Activated CD4-positive, alpha-beta T cell treated with anti-CD3 and anti-CD28 coated beads, Interleukin-2, Interleukin-4, amounts not matched to agents 100 ng/mL and 50 ng/mL, durations not matched to agents 16 hours and 8 hours (primary cell): ENCODE measurements at regions not wholly inside any gene's neighbourhood (a gene's known extent, or its start where the extent isn't known, plus 50 kb on each side); places are given as distances from the start of the nearest gene placed in this dataset.

Source experiments
- DNase-seq: peaks from one replicate; pipeline ENCODE4 v3.0.0-alpha.2; 2020; ENCODE audit warnings: low spot score

DNA sequence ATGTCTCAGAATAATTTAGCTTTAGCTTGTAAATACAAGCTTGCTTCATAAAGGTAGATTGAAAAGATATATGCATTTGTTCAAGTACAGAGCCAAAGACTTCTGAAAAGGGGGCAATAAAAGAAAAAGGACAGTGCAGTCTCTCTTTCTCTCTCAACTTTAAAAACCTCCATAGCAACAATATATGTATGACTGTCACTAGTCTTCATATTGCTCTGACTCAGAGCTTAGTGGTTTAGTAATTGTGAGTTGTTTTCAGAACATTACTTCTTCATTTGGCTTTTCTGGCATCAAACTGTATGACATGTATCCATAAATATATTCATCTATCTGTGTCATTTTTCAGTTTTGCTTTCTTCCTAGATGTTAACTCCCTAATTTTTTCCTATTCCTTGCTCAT is 194.6 kb upstream of the KIF2A start:
- no peak for DNase-seq

DNA sequence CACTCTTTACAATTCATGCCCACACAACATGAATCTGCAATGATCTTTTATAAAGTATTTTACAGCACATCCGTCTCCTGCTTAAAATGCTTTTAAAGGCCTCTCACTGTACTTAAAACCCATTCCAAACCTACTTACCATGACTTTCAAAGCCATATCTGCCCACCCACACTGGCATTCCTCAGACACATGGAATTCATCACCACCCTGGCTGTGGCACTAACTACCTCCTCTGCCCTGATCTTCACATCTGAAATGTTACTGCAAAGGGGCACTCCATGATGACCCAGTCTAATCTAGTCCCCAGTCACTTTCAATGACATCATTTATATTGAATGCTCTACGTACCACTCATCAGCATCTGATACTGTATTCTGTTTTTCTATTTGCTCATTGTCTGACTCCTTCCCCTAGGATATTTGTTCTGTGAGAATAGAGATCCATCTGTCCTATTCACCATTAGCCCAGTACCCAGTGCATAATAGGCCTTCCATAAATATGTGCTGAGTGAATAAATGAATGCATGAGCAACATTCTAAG is 193.2 kb upstream of the KIF2A start:
- DNase-seq = no peak

DNA sequence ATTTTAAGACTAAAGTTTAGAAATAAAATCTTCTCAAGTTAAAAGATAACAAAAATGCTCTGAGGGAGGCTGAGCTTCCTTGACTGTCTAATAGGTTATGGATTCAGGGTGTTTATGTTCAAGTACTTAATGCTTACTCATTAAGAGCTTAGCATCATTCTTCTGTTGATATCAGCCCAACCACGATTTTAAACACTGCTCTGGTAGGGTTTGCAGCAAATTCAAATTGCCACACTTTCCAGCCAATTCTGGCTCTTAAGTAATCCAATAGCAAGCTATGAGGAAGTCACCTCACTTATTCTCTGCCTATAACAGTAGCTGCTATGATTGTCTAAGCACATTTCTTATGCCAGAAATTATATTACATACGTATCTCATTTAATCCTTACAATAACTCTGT is 191.0 kb upstream of the KIF2A start:
- DNase-seq = no peak

DNA sequence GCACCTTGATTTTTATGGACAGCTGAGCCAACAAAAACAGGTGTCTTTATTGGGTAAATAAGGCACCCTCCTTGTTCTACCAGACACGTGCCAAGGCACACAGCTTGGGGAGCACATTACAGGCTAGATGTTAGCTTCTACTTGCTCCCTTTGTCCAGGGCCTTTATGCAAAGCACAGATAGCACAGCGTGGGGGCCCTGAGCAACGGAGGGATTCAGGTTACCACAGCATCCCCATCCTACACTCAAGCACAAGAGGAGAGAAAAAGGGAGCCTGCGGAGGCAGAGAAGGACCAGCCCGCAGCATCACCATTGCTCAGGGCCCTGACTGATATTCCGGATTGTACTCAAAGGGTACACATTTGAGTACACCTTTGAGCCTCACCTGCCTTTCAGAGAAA is 181.7 kb upstream of the KIF2A start:
- DNase-seq = no peak

DNA sequence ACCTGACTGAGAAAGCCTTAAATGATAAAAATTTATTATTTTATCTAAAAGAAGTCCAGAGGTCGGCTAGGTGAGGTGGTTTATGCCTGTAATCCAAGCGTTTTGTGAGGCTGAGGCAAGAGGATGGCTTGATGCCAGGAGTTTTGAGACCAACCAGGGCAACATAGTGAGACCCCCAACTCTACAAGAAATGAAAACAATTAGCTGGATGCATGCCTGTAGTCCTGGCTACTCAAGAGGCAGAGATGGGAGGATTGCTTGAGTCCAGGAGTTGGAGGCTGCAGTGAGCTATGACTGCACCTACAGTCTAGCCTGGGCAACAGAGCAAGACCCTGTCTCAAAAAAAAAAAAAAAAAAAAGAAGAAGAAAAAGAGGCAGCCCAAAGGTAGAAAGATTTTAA is 179.9 kb upstream of the KIF2A start:
- no peak for DNase-seq

DNA sequence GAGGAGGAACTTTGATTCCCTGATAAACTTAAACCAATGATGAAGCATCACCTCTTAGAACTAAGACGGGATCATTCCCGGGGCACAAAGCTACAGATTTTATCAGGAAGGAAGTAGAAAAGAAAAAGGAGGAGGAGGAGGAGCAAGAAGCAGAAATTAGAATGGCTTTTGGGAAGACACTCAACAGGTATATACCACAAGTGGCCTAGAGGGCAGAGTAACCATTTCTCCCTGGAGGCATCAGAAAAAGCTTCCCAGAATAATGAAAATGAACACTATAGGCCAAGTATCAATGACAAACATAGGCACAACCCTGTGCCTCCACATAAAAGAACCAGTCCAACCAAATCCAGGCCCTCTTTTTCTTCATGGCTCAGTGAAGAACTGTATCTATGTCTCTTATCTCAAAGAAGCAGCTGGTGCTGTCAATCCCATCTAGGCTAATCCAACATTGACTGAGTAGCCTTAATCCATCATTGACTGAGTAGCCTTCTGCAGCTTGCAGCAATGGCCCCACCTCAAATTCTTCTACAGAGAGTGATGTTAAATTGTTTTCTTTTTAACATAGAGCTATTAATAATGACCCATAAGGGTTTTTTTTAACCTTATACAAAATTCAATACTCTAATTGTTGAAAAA is 178.8 kb upstream of the KIF2A start:
- no peak for DNase-seq

DNA sequence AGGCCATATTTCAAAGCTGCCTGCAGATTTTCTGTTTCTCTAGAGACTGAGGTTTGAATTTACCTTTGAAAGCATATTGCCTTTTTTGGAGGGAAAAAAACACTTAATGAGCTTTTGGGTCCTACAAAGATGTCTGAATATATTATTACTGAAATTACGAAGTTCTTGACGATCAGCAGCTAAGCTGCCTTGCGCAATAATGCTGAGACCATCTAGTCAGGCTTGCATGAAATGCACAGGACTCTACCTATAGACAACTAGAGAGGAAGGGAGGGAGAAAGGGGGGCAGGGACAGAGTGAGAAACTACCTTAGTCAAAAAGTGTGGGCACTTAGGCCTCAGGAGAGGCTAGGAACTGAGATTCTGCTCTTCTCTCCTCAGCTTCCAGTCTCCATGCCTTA is 175.9 kb upstream of the KIF2A start:
- no peak for DNase-seq

DNA sequence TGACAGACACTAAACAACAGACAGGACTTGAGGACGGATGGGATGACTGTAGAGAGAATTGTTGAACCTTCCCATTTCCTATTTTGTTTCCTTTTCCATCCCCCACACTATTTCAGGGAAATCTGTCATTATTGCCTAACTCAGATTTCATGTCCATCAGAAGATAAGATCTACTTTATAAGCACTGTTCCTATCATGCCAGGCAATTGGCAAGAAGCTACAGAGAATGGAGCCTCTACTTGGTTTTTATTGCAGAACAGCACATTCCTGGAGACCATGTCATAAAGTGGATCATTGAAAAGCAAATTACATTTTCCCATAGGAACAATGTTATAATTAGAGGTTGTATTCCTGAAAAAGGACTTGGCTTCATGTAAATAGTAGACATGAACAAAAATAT is 173.7 kb upstream of the KIF2A start:
- no peak for DNase-seq

DNA sequence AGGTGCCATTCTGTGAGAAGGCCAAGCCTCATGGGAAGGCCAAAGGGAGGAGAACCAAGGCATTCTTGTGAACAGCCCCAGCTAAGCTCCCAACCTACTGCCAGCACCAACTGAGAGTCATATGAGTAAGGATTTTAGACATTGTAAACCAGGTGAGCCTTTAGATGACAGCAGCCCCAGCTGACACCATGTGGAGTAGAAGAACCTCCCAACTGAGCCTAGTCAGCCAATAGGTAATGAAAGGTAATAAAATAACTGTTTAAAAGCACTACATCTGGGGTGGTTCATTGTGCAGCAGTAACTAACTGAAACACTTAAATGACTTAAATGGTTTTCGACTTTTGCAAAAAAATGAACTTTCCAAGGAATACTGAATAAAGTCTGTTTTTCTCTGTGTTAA is 172.6 kb upstream of the KIF2A start:
- no peak for DNase-seq

DNA sequence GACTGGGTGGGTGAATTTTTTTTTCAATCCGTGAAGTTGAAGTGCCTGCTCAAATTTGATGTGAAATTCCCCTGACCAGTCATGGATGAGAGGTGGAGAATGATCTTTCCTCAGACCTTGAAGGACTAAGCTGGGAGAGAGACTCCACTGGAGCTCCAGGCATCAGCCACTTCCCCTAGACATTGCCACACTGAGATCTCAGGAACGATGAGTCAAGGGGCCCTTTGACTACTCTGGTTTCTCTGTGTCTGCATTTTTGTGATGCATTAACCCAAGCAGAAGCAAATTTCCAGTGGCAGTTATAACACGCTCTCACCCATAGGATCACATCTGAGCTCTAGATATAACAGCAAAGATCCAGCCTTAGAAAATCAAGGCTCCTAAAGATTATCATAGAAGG is 171.2 kb upstream of the KIF2A start:
- DNase-seq = no peak

DNA sequence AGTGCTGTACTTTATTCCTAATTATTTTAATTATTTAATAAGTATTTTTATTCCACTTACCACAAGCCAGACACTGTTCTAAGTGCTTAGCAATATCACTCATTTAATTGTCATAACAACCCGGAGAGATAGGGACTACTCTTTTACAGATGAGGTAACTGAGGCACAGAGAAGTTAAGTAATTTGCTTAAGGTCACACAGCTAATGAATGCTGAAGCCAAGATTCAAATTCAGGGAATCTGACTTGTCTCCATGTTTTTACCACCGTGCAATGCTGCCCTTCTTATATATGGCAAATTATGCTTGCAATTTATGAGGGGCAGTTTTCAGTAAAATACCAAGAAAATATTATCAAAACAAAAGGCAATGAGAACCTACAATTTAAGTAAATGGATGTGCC is 168.4 kb upstream of the KIF2A start:
- no peak for DNase-seq

DNA sequence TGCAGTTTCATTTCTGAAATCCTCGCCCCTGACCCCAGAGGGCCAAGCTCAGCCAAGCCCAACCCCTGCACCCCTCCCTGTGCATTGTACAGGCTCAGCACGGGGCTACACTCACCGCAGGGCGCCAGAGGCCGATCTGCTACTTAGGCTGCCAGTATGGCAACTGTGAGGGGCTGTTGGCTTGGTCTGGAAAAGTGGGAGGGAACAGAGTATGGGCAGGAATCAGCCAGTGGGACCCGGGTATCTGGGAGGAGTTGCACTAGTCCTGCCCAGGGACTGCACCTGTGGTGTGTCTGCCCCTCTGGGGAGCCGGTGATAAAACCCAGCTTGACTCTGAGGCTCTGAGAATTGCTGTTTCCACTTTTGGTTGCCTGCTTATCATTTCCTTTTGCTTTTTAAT is 167.4 kb upstream of the KIF2A start:
- no peak for DNase-seq

DNA sequence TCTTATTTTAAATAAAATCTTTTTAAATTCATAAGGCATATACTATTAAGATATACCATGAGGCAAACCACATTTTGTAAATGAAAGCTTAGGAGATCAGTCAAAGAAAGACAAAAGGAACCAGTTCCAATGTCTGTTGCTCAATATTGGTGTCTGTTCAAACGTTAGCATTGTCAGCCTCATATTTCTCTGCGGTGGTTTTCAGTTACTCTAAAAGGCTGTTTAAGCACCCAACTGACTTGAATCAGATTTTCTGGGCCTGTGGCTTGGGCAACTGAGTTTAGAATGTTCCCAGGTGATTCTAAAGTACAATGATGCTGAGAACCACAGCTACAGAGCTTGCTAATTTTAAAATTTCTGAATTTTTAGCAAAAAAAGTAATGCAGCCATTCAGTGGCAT is 166.3 kb upstream of the KIF2A start:
- no peak for DNase-seq

DNA sequence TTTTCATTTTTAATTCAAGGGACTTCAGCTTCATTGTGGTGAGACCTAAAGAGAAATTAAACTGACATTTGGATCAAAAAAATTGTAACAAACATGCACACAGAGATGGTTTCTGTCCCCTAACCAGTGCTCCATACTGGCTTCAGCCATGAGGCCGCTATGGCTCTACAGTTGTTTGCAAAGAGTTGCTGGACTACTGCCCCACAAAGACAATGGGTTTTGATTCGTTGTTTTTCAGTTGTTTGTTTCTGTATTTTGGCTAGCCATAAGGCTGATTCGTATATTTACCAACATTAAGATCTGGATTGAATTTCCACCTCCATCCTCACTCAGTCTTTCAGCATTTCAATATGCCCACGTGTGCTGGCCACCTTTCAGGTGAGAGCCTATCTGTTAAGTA is 163.7 kb upstream of the KIF2A start:
- no peak for DNase-seq

DNA sequence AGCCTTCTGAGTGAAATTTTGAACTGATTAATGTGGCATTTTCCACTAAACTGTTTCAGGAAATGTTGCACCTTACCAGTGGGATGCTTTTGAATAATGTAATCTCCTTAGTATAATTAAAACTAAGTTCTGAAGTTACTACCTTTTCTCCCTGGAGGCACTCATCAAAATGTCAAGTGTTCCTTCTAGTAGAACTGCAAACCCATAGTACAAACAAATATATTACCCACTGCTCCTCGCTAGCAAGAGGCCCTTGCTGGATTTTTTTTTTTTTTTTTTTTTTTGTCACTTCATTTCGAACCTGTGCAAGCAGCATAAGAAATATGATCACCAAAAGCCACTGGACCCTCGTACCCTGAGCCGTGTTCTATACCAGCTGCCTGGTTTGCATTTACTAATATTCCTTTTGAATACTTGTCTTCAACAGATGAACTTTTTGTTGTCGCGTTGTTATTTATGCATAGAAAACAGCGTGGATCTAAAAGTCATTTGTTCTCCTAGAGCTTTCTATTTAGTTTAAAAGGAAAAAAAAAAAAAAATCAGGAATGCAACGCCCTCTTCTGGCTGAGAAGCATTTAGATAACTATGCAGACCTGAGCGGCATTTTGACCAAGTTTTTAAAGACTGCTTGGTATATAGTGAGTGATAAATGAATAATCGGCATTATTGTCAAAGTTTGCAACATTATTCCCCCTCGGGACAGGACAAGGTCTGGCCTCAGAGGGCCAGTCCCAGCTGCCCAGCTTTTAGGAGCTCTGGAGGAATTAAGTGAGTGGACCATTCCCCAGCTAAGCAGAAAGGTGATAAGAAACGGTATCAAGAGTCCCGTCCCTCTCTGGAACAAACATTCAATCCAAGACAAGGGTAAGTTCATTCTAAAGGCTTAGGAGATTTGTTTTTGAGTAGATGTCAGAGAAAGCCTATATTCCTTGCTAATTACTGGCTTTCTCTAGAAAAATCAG is 162.5 kb upstream of the KIF2A start:
- no peak for DNase-seq

DNA sequence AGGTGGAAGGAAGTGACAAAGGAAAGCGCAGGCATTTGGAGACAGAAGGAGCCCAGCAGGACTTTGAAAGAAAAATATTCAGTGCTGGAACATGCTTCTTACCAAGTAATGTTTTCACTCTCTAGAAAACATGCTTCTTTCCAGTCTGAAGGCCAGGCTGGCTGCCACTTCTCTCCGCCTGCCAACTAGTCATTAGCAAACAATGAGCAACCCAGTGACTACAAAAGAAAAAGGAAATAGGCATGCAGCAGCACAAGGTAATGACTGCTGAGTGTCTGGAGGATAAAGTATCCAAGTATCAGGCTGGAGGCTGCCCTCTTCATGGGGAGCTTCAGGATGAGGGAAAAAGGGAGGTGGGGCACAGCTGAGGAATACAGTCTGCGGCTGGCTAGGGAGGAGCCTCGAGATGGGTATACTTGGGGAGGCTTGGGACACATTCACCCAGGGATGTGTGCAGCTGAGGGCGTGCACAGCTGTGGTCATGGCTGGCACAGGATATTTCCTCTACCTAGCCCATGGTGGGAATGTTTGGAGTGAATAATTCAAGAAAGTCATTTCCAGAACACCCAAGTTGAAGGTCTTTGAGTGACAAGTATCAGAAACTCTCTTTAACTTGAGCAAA is 161.5 kb upstream of the KIF2A start:
- DNase-seq = no peak

DNA sequence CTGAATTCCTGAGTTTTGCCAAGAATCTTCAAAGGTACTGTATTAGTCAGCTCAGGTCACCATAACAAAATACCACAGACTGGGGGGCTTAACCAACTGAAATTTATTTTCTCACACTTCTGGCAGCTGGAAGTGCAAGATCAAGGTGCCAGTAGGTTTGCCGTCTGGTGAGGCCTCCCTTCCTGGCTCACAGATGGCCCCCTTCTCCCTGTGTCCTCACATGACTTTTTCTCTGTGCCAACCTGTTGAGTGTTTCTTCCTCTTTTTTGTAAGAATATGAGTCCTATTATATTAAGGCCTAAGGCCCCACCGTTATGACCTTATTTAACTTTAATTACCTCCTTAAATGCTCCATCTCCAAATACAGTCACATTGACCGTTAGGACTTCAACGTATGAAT is 156.1 kb upstream of the KIF2A start:
- no peak for DNase-seq

DNA sequence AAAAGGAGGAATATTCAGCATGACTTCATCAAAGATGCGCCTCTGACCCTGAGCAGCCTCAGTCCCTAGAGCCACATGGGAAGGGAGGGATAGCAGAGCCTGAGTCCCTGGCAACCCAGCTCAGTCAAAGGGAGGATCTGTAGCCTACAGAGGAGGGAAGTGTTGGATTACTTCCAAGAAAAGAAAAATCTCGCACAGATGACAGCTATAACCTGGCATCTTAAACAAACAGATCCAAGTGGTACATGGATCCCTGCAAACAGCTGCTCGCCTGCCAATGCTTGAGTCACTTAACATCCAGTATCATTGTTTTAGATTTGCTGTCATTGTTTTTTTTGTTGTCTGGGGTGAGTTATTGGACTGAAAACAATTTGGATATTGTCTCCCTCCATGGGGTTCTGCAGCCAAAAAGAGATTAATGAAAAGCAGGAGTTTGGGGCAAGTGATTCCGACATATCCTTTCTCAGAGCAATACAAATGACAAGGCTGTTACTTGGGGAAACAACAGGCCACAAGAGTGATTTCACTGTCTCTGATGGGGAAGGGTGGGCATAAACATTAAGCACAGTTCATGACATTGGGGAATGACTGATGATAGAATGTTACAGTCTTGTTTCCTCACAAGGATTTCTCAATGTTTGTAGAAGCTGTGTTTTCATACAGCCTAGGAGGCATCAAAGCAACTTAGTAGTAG is 153.5 kb upstream of the KIF2A start:
- no peak for DNase-seq

DNA sequence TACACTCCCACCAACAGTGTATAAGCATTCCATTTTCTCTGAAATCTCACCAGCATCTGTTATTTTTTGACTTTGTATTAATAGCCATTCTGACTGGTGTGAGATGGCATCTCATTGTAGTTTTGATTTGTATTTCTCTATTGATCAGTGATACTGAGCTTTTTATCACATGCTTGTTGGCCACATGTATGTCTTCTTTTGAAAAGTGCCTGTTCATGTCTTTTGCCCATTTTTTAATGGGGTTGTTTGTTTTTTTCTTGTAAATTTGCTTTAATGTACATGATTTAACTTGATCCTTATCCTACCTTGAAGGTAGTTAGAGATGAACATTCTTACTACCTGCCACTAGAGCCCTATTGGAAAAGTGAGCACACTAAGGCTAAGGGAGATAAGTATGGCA is 151.2 kb upstream of the KIF2A start:
- DNase-seq = no peak

DNA sequence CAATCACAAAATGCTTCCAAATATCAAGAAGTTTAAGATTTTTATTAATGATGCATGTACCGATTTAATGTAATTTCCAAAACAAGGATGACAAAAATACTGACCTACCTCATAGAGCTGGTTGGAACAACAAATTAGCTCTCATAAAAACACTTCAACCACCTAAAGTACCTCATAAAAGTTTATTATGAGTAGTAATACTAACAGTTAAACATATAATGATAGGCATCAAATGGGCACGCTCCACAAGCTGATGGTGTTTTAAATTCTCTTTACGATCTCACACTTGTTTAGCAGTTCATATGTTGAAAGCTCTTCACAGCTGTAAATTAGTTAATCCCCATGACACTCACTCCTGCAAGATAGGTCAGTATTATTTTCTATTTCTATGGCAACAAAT is 150.0 kb upstream of the KIF2A start:
- DNase-seq = no peak

DNA sequence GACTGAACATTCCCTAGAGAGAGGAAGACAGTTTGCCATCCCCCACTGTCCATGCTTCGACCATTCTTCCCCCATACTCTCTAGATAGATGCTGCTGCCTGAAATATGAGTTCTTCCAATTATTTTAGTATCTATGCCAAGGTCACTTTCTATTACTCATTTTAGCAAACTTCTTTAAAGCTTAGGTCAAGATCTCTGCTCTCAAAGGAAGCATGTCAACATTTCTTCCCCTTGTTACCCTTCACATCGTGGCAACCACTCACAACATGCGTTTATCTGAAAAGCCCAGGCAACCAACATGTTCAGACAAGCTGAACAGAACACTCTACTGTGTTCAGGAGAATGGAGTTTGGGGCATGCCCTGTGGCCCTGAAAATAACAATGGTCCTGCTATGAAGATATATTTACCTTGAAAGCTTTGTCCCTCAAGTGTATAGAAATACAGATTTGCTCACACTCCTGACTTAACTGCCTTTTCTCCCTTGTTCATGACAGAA is 138.4 kb upstream of the KIF2A start:
- DNase-seq = no peak
